Urinary bladder (tissue), 3 donors: ENCODE measurements at regions not wholly inside any gene's neighbourhood (a gene's known extent, or its start where the extent isn't known, plus 50 kb on each side); places are given as distances from the start of the nearest gene placed in this dataset.
A peak's percentile ranks its signal among the peaks of the same experiment; 100 is the strongest.

Source experiments
- DNase-seq: peaks from one replicate; pipeline ENCODE4 v3.0.0-alpha.2; 2015; ENCODE audit errors: extremely low spot score
- H3K27ac ChIP-seq: one replicate; pipeline ENCODE4 v1.5.1; 2013; ENCODE audit warnings: low read depth, mild to moderate bottlenecking, moderate library complexity
- H3K36me3 ChIP-seq: one replicate; pipeline ENCODE4 v1.6.1; 2013; ENCODE audit warnings: mild to moderate bottlenecking, moderate library complexity; ENCODE audit not compliant: insufficient read depth
- H3K4me1 ChIP-seq: one replicate; pipeline ENCODE4 v1.6.1; 2013; ENCODE audit warnings: mild to moderate bottlenecking, moderate library complexity; ENCODE audit not compliant: insufficient read depth
- H3K4me3 ChIP-seq: one replicate; pipeline ENCODE4 v1.5.1; 2013; ENCODE audit warnings: low read depth, low read length
- WGBS: extraction: QIAGEN DNeasy Blood & Tissue Kit; methylation state at CpG from one replicate; pipeline ENCODE4 v1.1.7; 2013; 5-methylcytosine and 5-hydroxymethylcytosine counted together
- donor health status: healthy with polysubstance abuse.
- donor health status: healthy.

GRCh38 chr13:76387566-76387965, 498.6 kb downstream of the KCTD12 start:
- 85% methylated on average over 1 of the region's 1 CpG for WGBS

DNA sequence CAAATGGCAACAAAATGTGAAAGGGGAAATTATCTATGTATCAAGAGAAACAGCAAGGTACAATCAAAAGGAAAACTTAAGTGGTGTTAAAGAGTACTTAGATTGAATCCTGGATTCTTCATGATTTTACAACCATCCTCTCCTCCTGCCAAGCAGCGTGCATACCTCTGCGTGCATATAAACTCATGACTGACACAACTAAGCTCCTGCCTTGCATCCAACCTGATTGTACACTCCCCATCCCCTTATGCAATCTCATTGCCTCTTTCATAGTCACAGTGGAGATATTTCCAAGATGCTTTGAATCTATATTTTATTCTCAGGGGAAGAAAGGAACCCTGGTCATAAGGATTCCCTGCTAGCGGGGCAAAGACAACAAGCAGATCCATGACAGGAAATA, 499.9 kb downstream of the KCTD12 start:
- no peak for DNase-seq
- no peaks in the 10 kb centered on the region for H3K36me3 ChIP-seq
- H3K27ac ChIP-seq, result no peak overlapping the region
- H3K4me1 ChIP-seq, result no peaks in the 10 kb centered on the region
- no peak overlapping the region for H3K4me3 ChIP-seq
- 47% methylated on average over 3 of the region's 3 CpGs for WGBS

More at GRCh38 chr13:76387566-76387965, 498.6 kb downstream of the KCTD12 start:
- no peak overlapping the region for H3K4me3 ChIP-seq
- no peaks in the 10 kb centered on the region for H3K36me3 ChIP-seq
- no peaks in the 10 kb centered on the region for H3K4me1 ChIP-seq
- DNase-seq, result no peak
- H3K27ac ChIP-seq, result no peak overlapping the region

- Histone ChIP-seq H3K27ac (no peak overlapping the region), H3K4me1 (no peaks in the 10 kb centered on the region), H3K4me3 (no peak overlapping the region), H3K36me3 (no peaks in the 10 kb centered on the region)
- 58% methylated on average over 2 of the region's 2 CpGs for WGBS
- DNase-seq, result no peak
Measured at GRCh38 chr13:76385586-76385985, 500.6 kb downstream of the KCTD12 start.

- DNase-seq, result peak; percentile 13
- no peak overlapping the region for H3K4me3 ChIP-seq
- no peaks in the 10 kb centered on the region for H3K4me1 ChIP-seq
- H3K36me3 ChIP-seq, result no peaks in the 10 kb centered on the region
- 20% methylated on average over 2 of the region's 2 CpGs for WGBS
- no peak overlapping the region for H3K27ac ChIP-seq
Measured at GRCh38 chr13:76383676-76384461, 502.3 kb downstream of the KCTD12 start.

GRCh38 chr13:76380446-76381065, 505.6 kb downstream of the KCTD12 start:
- DNase-seq, result no peak
- H3K4me1 ChIP-seq, result no peaks in the 10 kb centered on the region
- WGBS, result 92% methylated on average over 1 of the region's 1 CpG

GRCh38 chr13:76379341-76380105, 506.7 kb downstream of the KCTD12 start:
- 85% methylated on average over 4 of the region's 4 CpGs for WGBS
- Histone ChIP-seq H3K4me1 (no peaks in the 10 kb centered on the region), H3K36me3 (no peaks in the 10 kb centered on the region), H3K4me3 (no peak overlapping the region), H3K27ac (no peak overlapping the region)
- DNase-seq, result no peak

More at GRCh38 chr13:76380446-76381065, 505.6 kb downstream of the KCTD12 start:
- Histone ChIP-seq H3K27ac (no peak overlapping the region), H3K36me3 (no peaks in the 10 kb centered on the region), H3K4me3 (no peak overlapping the region)

- Histone ChIP-seq H3K36me3 (no peaks in the 10 kb centered on the region), H3K4me1 (no peaks in the 10 kb centered on the region), H3K27ac (no peak overlapping the region), H3K4me3 (no peak overlapping the region)
- DNase-seq, result no peak
- 69% methylated on average over 1 of the region's 1 CpG for WGBS
Measured at GRCh38 chr13:76378767-76379166, 507.4 kb downstream of the KCTD12 start.

GRCh38 chr13:76363682-76364289, 522.4 kb downstream of the KCTD12 start:
- no peak overlapping the region for H3K4me3 ChIP-seq
- H3K36me3 ChIP-seq, result no peaks in the 10 kb centered on the region
- no peaks in the 10 kb centered on the region for H3K4me1 ChIP-seq
- WGBS, result 96% methylated on average over 2 of the region's 2 CpGs
- no peak overlapping the region for H3K27ac ChIP-seq
- no peak for DNase-seq

DNA sequence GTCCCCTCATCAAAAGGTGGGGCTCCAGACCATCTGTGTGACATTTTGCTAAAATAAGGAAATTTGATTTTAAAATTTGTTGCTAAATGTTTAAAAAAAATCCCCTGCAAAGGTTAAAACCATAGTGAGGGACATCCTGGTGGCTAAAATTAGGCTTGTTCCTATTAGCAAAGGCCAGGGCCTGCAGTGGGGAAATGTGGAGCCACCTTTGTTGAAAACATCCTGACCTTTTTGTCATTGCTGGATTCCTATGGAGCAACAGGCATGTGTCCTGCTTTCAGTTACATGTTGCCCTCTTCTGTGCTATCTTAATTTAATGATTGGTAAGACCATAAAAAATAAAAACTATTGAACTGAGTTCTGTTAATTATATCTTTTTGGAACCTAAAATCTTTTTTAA, 524.3 kb downstream of the KCTD12 start:
- H3K27ac ChIP-seq, result no peak overlapping the region
- no peak for DNase-seq

GRCh38 chr13:76351541-76352229, 534.5 kb downstream of the KCTD12 start:
- WGBS, result 67% methylated on average over 5 of the region's 5 CpGs
- Histone ChIP-seq H3K36me3 (no peaks in the 10 kb centered on the region), H3K4me3 (no peak overlapping the region), H3K27ac (no peak overlapping the region), H3K4me1 (no peaks in the 10 kb centered on the region)
- no peak for DNase-seq

More for the DNA sequence above, 524.3 kb downstream of the KCTD12 start:
- no peaks in the 10 kb centered on the region for H3K4me1 ChIP-seq
- H3K36me3 ChIP-seq, result no peaks in the 10 kb centered on the region
- H3K4me3 ChIP-seq, result no peak overlapping the region

GRCh38 chr13:76350399-76350798, 535.8 kb downstream of the KCTD12 start:
- H3K36me3 ChIP-seq, result no peaks in the 10 kb centered on the region
- no peak overlapping the region for H3K4me3 ChIP-seq
- 43% methylated on average over 1 of the region's 1 CpG for WGBS
- H3K27ac ChIP-seq, result no peak overlapping the region
- no peaks in the 10 kb centered on the region for H3K4me1 ChIP-seq
- no peak for DNase-seq

- H3K4me1 ChIP-seq, result no peaks in the 10 kb centered on the region
- DNase-seq, result no peak
- H3K4me3 ChIP-seq, result no peak overlapping the region
- 75% methylated on average over 2 of the region's 2 CpGs for WGBS
- no peaks in the 10 kb centered on the region for H3K36me3 ChIP-seq
- no peak overlapping the region for H3K27ac ChIP-seq
Measured at GRCh38 chr13:76349700-76350099, 536.5 kb downstream of the KCTD12 start.

DNA sequence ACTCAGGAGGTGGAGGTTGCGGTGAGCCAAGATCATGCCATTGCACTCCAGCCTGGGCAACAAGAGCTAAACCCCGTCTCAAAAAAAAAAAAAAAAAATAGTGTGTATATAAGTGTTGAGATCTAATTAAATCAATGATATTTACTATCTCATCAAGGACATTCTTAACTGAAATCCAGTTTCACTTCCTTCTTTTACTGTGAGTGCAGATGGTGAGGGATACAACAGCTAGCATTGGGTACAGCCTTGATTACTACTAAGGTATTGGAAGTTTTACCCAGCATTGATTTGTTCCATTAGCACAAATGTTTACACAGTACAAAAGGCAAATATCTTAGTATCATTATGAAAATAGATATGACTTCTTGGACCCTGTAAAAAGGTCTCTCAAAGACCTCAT, 546.6 kb downstream of the KCTD12 start:
- Histone ChIP-seq H3K4me1 (no peaks in the 10 kb centered on the region), H3K27ac (no peak overlapping the region), H3K36me3 (no peaks in the 10 kb centered on the region), H3K4me3 (no peak overlapping the region)
- no peak for DNase-seq
- 92% methylated on average over 2 of the region's 2 CpGs for WGBS
